ENCODE measurements at regions not wholly inside any gene's neighbourhood (a gene's known extent, or its start where the extent isn't known, plus 50 kb on each side); places are given as distances from the start of the nearest gene placed in this dataset.
A peak's percentile ranks its signal among the peaks of the same experiment; 100 is the strongest.
"Not testable (repeated sequence)": the region's sequence is repeated elsewhere in the genome, so short reads cannot be mapped to it uniquely, and the experiment has no call there.

GRCh38 chr2:4221434-4221833, 518.1 kb downstream of the DCDC2C start:
- intact Hi-C loops (cut with DNase I) = no loop called here

GRCh38 chr2:4221845-4222244, 518.5 kb downstream of the DCDC2C start:
- intact Hi-C loops (cut with DNase I) = no loop called here

More at GRCh38 chr2:4221434-4221833, 518.1 kb downstream of the DCDC2C start:
- DNase-seq = no peak

GRCh38 chr2:4244422-4244821, 541.0 kb downstream of the DCDC2C start:
- intact Hi-C loops (cut with DNase I); DNase-seq: not testable (repeated sequence)

More at GRCh38 chr2:4221845-4222244, 518.5 kb downstream of the DCDC2C start:
- no peak for DNase-seq

- intact Hi-C loops (cut with DNase I) = no loop called here
- DNase-seq = no peak
These were observed 543.2 kb downstream of the DCDC2C start for GRCh38 chr2:4246364-4247131.

- no peak for DNase-seq
- intact Hi-C loops (cut with DNase I) = no loop called here
These were observed 544.4 kb downstream of the DCDC2C start for GRCh38 chr2:4247791-4248190.

- DNase-seq = no peak
These were observed 552.1 kb downstream of the DCDC2C start for GRCh38 chr2:4255491-4255890.

GRCh38 chr2:4256351-4256750, 553.0 kb downstream of the DCDC2C start:
- no peak for DNase-seq

More at GRCh38 chr2:4255491-4255890, 552.1 kb downstream of the DCDC2C start:
- intact Hi-C loops (cut with DNase I) = no loop called here

GRCh38 chr2:4258563-4258962, 555.2 kb downstream of the DCDC2C start:
- DNase-seq = no peak
- intact Hi-C loops (cut with DNase I) = no loop called here

More at GRCh38 chr2:4256351-4256750, 553.0 kb downstream of the DCDC2C start:
- intact Hi-C loops (cut with DNase I) = no loop called here

GRCh38 chr2:4265936-4266335, 562.6 kb downstream of the DCDC2C start:
- intact Hi-C loops (cut with DNase I) = no loop called here
- no peak for DNase-seq

- DNase-seq = no peak
- intact Hi-C loops (cut with DNase I) = no loop called here
These were observed 566.5 kb downstream of the DCDC2C start for GRCh38 chr2:4269885-4270284.

- peak in 1 of 10 donors; percentile 63 for DNase-seq
- intact Hi-C loops (cut with DNase I) = no loop called here
These were observed 569.0 kb downstream of the DCDC2C start for GRCh38 chr2:4272261-4272858.

GRCh38 chr2:4278392-4278791, 575.0 kb downstream of the DCDC2C start:
- intact Hi-C loops (cut with DNase I) = no loop called here
- no peak for DNase-seq

- intact Hi-C loops (cut with DNase I) = no loop called here
These were observed 576.1 kb downstream of the DCDC2C start for GRCh38 chr2:4279431-4279830.

GRCh38 chr2:4291430-4291829, 588.1 kb downstream of the DCDC2C start:
- DNase-seq = no peak
- intact Hi-C loops (cut with DNase I) = no loop called here

More at GRCh38 chr2:4279431-4279830, 576.1 kb downstream of the DCDC2C start:
- DNase-seq = no peak

- intact Hi-C loops (cut with DNase I) = no loop called here
- no peak for DNase-seq
These were observed 592.3 kb downstream of the DCDC2C start for GRCh38 chr2:4295680-4296079.

- intact Hi-C loops (cut with DNase I) = no loop called here
- no peak for DNase-seq
These were observed 597.2 kb downstream of the DCDC2C start for GRCh38 chr2:4300616-4301015.

GRCh38 chr2:4324531-4324930, 621.2 kb downstream of the DCDC2C start:
- intact Hi-C loops (cut with DNase I) = no loop called here
- DNase-seq = no peak

GRCh38 chr2:4336864-4337263, 633.5 kb downstream of the DCDC2C start:
- intact Hi-C loops (cut with DNase I) = no loop called here
- no peak for DNase-seq

- intact Hi-C loops (cut with DNase I) = no loop called here
- no peak for DNase-seq
These were observed 635.0 kb downstream of the DCDC2C start for GRCh38 chr2:4338345-4338744.

- intact Hi-C loops (cut with DNase I) = no loop called here
- DNase-seq = no peak
These were observed 637.2 kb downstream of the DCDC2C start for GRCh38 chr2:4340536-4340935.

GRCh38 chr2:4346628-4347027, 643.3 kb downstream of the DCDC2C start:
- no peak for DNase-seq
- intact Hi-C loops (cut with DNase I) = no loop called here

GRCh38 chr2:4353668-4354067, 650.3 kb downstream of the DCDC2C start:
- intact Hi-C loops (cut with DNase I) = no loop called here
- no peak for DNase-seq

All from posterior cingulate gyrus (tissue), 11 donors.